Skeletal muscle tissue (tissue), 3 donors: ENCODE measurements at regions not wholly inside any gene's neighbourhood (a gene's known extent, or its start where the extent isn't known, plus 50 kb on each side); places are given as distances from the start of the nearest gene placed in this dataset.
"Not testable (repeated sequence)": the region's sequence is repeated elsewhere in the genome, so short reads cannot be mapped to it uniquely, and the experiment has no call there.

Experiments
- H3K27ac ChIP-seq: one replicate; pipeline ENCODE4 v1.7.0; 2013; ENCODE audit warnings: mild to moderate bottlenecking, low read depth, low read length, inconsistent platforms
- H3K27me3 ChIP-seq, 3 donors: one replicate each; pipeline ENCODE4 v1.7.0; 2013; ENCODE audit warnings: low read length in 3 of 3; ENCODE audit not compliant: control insufficient read depth in 3 of 3, insufficient read depth in 3 of 3
- H3K36me3 ChIP-seq, 3 donors: one replicate each; pipeline ENCODE4 v1.7.0; 2013; ENCODE audit warnings: low read length in 3 of 3; ENCODE audit not compliant: control insufficient read depth in 3 of 3, insufficient read depth in 3 of 3
- H3K4me1 ChIP-seq, 3 donors: one replicate each; pipeline ENCODE4 v1.7.0; 2013; ENCODE audit warnings: low read length in 3 of 3, mild to moderate bottlenecking in 3 of 3; ENCODE audit not compliant: control insufficient read depth in 3 of 3, insufficient read depth in 3 of 3
- H3K4me3 ChIP-seq, 3 donors: one replicate each; pipeline ENCODE4 v1.7.0; 2013; ENCODE audit warnings: low read length in 3 of 3
- H3K9ac ChIP-seq, 3 donors: one replicate each; pipeline ENCODE4 v1.7.0; 2013; ENCODE audit warnings: low read length in 3 of 3, mild to moderate bottlenecking in 3 of 3, moderate library complexity in 2 of 3, low read depth in 1 of 3
- H3K9me3 ChIP-seq, 3 donors: one replicate each; pipeline ENCODE4 v1.7.0; 2013; ENCODE audit warnings: low read length in 3 of 3; ENCODE audit not compliant: control insufficient read depth in 3 of 3
- donor health status: Osteomylitis.

- H3K27ac ChIP-seq, H3K9ac ChIP-seq, H3K27me3 ChIP-seq, H3K4me3 ChIP-seq, H3K9me3 ChIP-seq, H3K4me1 ChIP-seq, H3K36me3 ChIP-seq: not testable (repeated sequence)
Observed at GRCh38 chr7:29690510-29690909, 115.8 kb upstream of the WIPF3 start.

DNA sequence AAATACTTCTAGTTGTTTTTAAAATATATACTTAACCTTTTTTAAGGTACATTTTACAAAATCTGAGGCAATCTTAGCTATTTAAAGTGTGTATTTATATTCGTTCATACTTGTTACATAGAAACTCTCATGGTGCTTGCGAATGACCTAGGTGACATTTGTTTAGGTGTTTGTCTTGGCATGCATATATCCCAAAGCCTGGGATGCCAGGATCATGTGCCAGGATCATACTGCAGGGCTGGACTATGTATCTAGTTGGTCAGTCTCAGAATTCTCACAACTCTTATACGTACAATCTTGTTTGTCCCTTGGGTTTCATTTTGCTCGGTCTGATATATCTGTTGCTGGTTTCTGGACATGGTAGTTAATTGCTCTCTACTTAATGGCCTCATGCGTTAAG, 109.9 kb upstream of the WIPF3 start:
- not testable (repeated sequence) for H3K27me3 ChIP-seq, H3K9ac ChIP-seq, H3K4me3 ChIP-seq, H3K4me1 ChIP-seq, H3K36me3 ChIP-seq, H3K27ac ChIP-seq, H3K9me3 ChIP-seq

DNA sequence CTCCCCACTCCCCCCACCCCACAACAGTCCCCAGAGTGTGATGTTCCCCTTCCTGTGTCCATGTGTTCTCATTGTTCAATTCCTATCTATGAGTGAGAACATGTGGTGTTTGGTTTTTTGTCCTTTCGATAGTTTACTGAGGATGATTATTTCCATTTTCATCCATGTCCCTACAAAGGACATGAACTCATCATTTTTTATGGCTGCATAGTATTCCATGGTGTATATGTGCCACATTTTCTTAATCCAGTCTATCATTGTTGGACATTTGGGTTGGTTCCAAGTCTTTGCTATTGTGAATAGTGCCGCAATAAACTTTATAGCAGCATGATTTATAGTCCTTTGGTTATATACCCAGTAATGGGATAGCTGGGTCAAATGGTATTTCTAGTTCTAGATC, 106.6 kb upstream of the WIPF3 start:
- H3K27me3 ChIP-seq, H3K9me3 ChIP-seq, H3K9ac ChIP-seq, H3K4me3 ChIP-seq, H3K4me1 ChIP-seq, H3K27ac ChIP-seq, H3K36me3 ChIP-seq: not testable (repeated sequence)

- H3K9me3 ChIP-seq, H3K36me3 ChIP-seq, H3K4me1 ChIP-seq, H3K27ac ChIP-seq, H3K9ac ChIP-seq, H3K27me3 ChIP-seq, H3K4me3 ChIP-seq: not testable (repeated sequence)
Observed at GRCh38 chr7:29701540-29701939, 104.8 kb upstream of the WIPF3 start.

- H3K36me3 ChIP-seq, H3K9me3 ChIP-seq, H3K27me3 ChIP-seq, H3K27ac ChIP-seq, H3K4me1 ChIP-seq, H3K9ac ChIP-seq, H3K4me3 ChIP-seq: not testable (repeated sequence)
Observed at GRCh38 chr7:29703830-29704229, 102.5 kb upstream of the WIPF3 start.

GRCh38 chr7:29709002-29709401, 97.3 kb upstream of the WIPF3 start:
- H3K4me3 ChIP-seq, H3K27ac ChIP-seq, H3K9me3 ChIP-seq, H3K36me3 ChIP-seq, H3K9ac ChIP-seq, H3K4me1 ChIP-seq, H3K27me3 ChIP-seq: not testable (repeated sequence)

DNA sequence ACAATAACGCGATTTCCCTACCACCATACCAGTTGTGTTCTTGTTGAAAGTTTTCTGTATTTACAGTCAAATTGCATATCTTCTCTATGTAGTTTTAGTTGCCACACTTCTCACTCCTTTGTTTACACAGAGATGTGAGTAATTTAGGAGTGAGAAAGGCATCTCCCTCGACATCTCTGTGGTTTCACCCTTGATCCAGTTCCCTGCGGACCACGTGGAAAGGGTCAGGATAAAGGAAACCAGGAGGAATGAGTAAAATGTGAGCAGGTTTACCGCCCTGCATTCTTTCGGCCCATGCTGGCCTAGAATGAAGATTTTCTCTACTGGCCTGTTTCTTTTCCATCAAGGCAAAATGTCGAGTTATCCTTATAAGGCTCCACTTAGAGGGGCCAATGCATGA, 83.2 kb upstream of the WIPF3 start:
- not testable (repeated sequence) for H3K4me1 ChIP-seq, H3K27me3 ChIP-seq, H3K36me3 ChIP-seq, H3K9me3 ChIP-seq, H3K9ac ChIP-seq, H3K27ac ChIP-seq, H3K4me3 ChIP-seq

DNA sequence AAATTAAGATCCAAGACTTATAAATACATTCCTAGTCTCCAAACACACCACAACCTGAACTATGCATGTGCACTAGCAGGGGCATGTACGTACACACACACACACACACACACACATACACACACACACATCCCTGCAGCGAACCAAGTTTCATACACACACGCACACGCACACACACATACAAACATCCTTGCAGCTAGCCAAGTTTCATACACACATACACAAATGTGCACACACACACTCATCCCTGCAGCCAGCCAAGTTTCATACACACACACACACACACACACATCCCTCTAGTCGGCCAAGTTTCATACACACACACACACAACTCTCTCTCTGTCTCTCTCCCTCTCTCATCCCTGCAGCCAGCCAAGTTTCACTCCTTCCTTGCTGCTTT, 82.7 kb upstream of the WIPF3 start:
- H3K27me3 ChIP-seq: no peaks in the 10 kb centered on the region
- H3K9me3 ChIP-seq: no peaks in the 10 kb centered on the region
- no peak overlapping the region for H3K4me3 ChIP-seq
- no peak overlapping the region for H3K9ac ChIP-seq
- H3K27ac ChIP-seq: no peak overlapping the region
- no peaks in the 10 kb centered on the region for H3K4me1 ChIP-seq
- H3K36me3 ChIP-seq: no peaks in the 10 kb centered on the region

DNA sequence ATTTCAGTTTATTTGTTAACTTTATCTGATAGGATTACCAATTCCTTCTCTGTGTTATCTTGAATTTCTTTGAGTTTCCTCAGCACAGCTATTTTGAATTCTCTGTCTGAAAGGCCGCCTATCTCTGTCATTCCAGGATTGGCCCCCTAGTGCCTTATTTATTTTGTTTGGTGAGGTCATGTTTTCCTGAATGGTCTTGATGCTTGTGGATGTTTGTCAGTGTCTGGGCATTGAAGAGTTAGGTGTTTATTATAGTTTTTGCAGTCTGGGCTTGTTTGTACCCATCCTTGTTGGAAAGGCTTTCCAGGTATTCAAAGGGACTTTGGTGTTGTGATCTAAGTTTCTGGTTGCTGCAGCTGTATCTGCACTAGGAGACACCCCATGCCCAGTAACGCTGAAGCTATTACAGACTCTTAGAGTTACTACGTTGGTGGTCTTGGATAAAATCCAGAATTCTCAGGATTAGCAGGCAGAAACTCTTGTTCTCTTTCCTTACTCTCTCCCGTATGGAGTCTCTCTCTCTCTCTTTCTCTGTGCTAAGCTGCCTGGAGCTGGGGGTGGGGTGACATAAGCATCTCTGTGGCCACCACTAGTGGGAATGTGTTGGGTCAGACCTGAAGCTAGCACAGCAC, 76.7 kb upstream of the WIPF3 start:
- not testable (repeated sequence) for H3K27me3 ChIP-seq, H3K36me3 ChIP-seq, H3K4me3 ChIP-seq, H3K9me3 ChIP-seq, H3K4me1 ChIP-seq, H3K27ac ChIP-seq, H3K9ac ChIP-seq

DNA sequence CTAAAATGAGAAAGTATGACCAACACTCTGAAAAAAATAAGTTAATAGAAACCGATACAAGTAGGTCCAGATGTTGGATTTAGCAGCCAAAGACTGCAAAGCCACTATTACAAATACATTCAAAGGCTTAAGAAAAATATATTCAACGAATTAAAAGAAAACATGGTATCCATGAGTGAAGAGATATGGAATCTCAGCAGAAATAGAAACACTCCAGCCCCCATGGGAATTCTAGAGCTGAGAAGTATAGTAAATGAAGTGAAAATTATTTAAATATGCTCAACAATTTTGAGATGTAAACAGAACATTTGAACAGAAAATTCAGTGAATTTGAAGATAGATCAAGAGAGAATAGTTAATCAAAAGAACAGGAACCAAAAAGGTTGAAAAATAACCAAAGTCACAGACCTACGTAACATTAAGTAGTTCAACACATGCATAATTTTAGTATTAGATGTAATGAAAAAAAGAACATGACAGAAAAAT, 72.0 kb upstream of the WIPF3 start:
- Histone ChIP-seq H3K27me3 (no peaks in the 10 kb centered on the region), H3K4me1 (no peaks in the 10 kb centered on the region), H3K27ac (no peak overlapping the region), H3K9ac (no peak overlapping the region), H3K4me3 (no peak overlapping the region), H3K36me3 (no peaks in the 10 kb centered on the region), H3K9me3 (no peaks in the 10 kb centered on the region)
